Right lobe of liver (tissue), 4 donors: ENCODE measurements at regions not wholly inside any gene's neighbourhood (a gene's known extent, or its start where the extent isn't known, plus 50 kb on each side); places are given as distances from the start of the nearest gene placed in this dataset.

Source experiments
- POLR2A ChIP-seq: fragments of 450-650 bp; IDR thresholded peaks from one replicate; pipeline ENCODE4 v1.6.1; 2017; ENCODE audit warnings: antibody characterized with exemption, mild to moderate bottlenecking
- TF ChIP-seq, protein P1 (sequence below), 4 donors: fragments of 200-600 bp in 3 of 4; fragments of 450-650 bp in 1 of 4; IDR thresholded peaks; one replicate each; pipeline versions ENCODE4 v1.5.1 to v1.8.0; 2016 to 2022; ENCODE audit warnings: antibody characterized with exemption in 4 of 4, mild to moderate bottlenecking in 2 of 4
- donor health status: DM: no; HTN: no; CAD: no.
- donor health status: DM: no; HTN: no; CAD: no.
- donor health status: DM: no; HTN: yes; CAD: no.

DNA sequence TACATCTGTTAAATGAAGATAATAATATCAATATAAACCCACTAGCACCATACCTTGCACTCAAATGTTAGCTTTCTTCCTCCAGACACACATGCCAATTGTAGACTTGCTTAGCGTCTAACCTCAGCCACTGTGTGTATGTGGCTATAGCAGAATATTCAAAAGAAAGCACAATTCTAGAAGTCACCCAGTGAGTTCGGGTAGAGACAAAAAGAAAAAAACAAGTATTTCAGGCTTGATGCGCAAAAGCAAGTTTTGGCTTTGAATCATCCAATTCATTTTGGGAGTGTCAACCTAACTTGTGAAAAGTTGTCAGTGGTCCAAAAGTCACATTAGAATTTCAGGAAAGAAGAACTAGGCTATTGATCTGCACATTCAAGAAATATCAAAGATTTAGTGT lies 167.4 kb downstream of the PRELID2 start:
- TF ChIP-seq, protein P1, sequence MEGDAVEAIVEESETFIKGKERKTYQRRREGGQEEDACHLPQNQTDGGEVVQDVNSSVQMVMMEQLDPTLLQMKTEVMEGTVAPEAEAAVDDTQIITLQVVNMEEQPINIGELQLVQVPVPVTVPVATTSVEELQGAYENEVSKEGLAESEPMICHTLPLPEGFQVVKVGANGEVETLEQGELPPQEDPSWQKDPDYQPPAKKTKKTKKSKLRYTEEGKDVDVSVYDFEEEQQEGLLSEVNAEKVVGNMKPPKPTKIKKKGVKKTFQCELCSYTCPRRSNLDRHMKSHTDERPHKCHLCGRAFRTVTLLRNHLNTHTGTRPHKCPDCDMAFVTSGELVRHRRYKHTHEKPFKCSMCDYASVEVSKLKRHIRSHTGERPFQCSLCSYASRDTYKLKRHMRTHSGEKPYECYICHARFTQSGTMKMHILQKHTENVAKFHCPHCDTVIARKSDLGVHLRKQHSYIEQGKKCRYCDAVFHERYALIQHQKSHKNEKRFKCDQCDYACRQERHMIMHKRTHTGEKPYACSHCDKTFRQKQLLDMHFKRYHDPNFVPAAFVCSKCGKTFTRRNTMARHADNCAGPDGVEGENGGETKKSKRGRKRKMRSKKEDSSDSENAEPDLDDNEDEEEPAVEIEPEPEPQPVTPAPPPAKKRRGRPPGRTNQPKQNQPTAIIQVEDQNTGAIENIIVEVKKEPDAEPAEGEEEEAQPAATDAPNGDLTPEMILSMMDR (IDR thresholded peaks at IDR 0.05): no peak
- TF ChIP-seq POLR2A: no peak
